ENCODE measurements at regions not wholly inside any gene's neighbourhood (a gene's known extent, or its start where the extent isn't known, plus 50 kb on each side); places are given as distances from the start of the nearest gene placed in this dataset.

DNA sequence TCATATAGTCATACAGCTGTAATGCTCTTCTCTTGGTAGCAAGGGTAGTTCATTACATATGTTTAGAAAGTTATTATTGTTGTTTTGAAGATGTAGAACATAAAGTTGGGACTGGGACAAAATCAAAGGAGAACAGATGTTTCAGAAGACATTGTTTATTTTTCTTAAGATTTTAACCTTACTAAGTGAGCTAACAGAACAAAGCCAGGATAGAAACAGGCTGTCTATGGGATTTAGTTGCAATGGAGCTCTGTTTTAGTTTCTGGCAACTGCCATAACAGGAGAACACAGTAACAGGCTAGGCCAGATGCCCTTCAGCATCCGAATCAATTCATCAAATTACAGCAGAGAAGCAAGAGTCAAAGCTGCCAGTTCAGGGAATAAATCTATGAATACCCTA, 382.4 kb downstream of the ARL4A start:
- DNase-seq = no peak
- no peak for FAIRE-seq

DNA sequence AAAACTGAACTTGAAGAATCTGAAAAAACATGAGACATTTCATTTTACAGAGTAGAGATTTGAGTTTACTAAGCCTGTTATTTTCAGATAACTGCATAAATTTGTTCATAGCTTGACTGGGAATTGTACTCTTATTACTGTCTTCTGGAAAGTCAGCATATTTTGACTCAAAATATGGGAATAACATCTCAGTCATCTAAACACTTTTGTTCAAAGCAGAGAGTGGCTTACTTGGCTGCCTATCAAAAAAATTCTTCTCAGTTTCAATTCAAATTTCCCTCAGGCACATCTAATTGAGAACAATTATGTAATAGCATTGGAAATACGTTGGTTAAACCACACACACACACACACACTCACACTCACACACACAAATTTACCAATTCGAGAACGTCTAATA, 384.6 kb downstream of the ARL4A start:
- TF ChIP-seq CTCF (IDR thresholded peaks at IDR 0.05) = no peak
- ATAC-seq (no peak), DNase-seq (no peak), FAIRE-seq (no peak)
- intact Hi-C loops (cut with DNase I) = no loop called here
- Histone ChIP-seq H3K27me3 (no peaks in the 10 kb centered on the region), H3K4me3 (no peak overlapping the region), H3K9me3 (no peaks in the 10 kb centered on the region), H3K36me3 (no peaks in the 10 kb centered on the region), H3K4me1 (no peaks in the 10 kb centered on the region), H3K27ac (no peak overlapping the region)
- 50 to 60% methylated on average over 3 of the region's 3 CpGs for WGBS, 2 donors

More for the DNA sequence above, 382.4 kb downstream of the ARL4A start:
- H3K27me3 ChIP-seq = no peaks in the 10 kb centered on the region
- H3K27ac ChIP-seq = no peak overlapping the region
- TF ChIP-seq CTCF (IDR thresholded peaks at IDR 0.05) = no peak
- H3K4me3 ChIP-seq = no peak overlapping the region
- no peaks in the 10 kb centered on the region for H3K36me3 ChIP-seq
- H3K4me1 ChIP-seq = no peaks in the 10 kb centered on the region
- intact Hi-C loops (cut with DNase I) = no loop called here
- no peak for ATAC-seq
- no peaks in the 10 kb centered on the region for H3K9me3 ChIP-seq
- 70 to 79% methylated on average over 1 of the region's 1 CpG for WGBS, 2 donors

DNA sequence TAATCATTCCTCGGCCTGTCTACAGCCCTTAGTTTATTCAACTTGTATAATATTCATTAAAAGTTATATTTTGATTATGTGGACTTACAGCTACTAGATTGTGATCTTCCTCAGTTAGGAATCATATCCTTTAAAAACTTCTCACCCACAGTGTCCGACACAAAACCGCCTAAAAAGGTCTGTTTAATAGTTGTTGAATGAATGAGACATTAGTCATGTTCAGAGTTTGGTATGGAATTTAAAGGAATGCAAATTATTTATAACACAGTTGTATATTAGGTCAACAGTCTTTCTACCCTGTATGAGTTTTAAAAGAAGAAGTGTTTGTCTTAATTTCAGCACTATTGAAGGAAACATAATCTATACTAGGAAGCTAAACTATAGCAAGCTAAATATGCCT, 390.0 kb downstream of the ARL4A start:
- ATAC-seq = no peak
- no peaks in the 10 kb centered on the region for H3K4me1 ChIP-seq
- H3K4me3 ChIP-seq = no peak overlapping the region
- FAIRE-seq = no peak
- H3K27ac ChIP-seq = no peak overlapping the region
- no peaks in the 10 kb centered on the region for H3K27me3 ChIP-seq
- TF ChIP-seq CTCF (IDR thresholded peaks at IDR 0.05) = no peak
- H3K36me3 ChIP-seq = no peaks in the 10 kb centered on the region
- no peaks in the 10 kb centered on the region for H3K9me3 ChIP-seq
- WGBS, 2 donors = 71 to 77% methylated on average over 3 of the region's 3 CpGs
- DNase-seq = no peak
- intact Hi-C loops (cut with DNase I) = no loop called here

- FAIRE-seq = no peak
- Histone ChIP-seq H3K27me3 (no peaks in the 10 kb centered on the region), H3K9me3 (no peaks in the 10 kb centered on the region), H3K36me3 (no peaks in the 10 kb centered on the region), H3K4me1 (no peaks in the 10 kb centered on the region), H3K27ac (no peak overlapping the region), H3K4me3 (no peak overlapping the region)
- DNase-seq = no peak
- TF ChIP-seq CTCF (IDR thresholded peaks at IDR 0.05) = no peak
- intact Hi-C loops (cut with DNase I) = no loop called here
- 50 to 72% methylated on average over 3 of the region's 3 CpGs for WGBS, 2 donors
- ATAC-seq = no peak
Observed at GRCh38 chr7:13078105-13078504, 390.7 kb downstream of the ARL4A start.

DNA sequence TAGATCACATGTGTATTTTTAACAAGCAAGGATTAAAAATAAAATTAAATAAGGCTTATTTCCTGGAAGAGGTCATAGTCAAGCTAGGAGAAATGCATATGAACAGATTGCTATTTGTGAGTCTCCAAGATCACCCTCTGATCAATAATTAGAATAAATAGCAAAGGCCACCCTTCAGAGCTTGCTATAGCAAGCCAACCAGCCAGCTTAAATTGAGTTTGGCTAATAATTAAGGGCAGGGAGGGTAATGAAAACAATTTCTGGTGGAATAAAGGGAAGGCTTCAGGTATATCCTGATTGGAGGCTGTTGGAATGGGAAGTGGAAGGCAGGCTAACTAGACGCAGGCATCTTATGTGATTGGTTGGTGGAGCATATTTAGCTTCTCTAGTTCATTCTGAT, 403.5 kb downstream of the ARL4A start:
- intact Hi-C loops (cut with DNase I) = no loop called here
- TF ChIP-seq CTCF (IDR thresholded peaks at IDR 0.05) = no peak
- DNase-seq (no peak), FAIRE-seq (no peak), ATAC-seq (no peak)
- Histone ChIP-seq H3K27me3 (no peaks in the 10 kb centered on the region), H3K9me3 (no peaks in the 10 kb centered on the region), H3K27ac (no peak overlapping the region), H3K4me1 (no peaks in the 10 kb centered on the region), H3K4me3 (no peak overlapping the region), H3K36me3 (no peaks in the 10 kb centered on the region)
- WGBS, 2 donors = 74 to 78% methylated on average over 1 of the region's 1 CpG
